RPMI7951 (cell line): ENCODE measurements at regions not wholly inside any gene's neighbourhood (a gene's known extent, or its start where the extent isn't known, plus 50 kb on each side); places are given as distances from the start of the nearest gene placed in this dataset.

Source experiments
- DNase-seq: peaks from one replicate; pipeline ENCODE4 v3.0.0-alpha.2; 2012; ENCODE audit warnings: low read depth

GRCh38 chr18:43482136-43482535 lies 204.8 kb upstream of the SYT4 start:
- no peak for DNase-seq

GRCh38 chr18:43482600-43482999 lies 205.3 kb upstream of the SYT4 start:
- DNase-seq: no peak

- DNase-seq: no peak
Measured at GRCh38 chr18:43484710-43485109, 207.4 kb upstream of the SYT4 start.

- no peak for DNase-seq
Measured at GRCh38 chr18:43485545-43485963, 208.3 kb upstream of the SYT4 start.

GRCh38 chr18:43486462-43486861 lies 209.2 kb upstream of the SYT4 start:
- no peak for DNase-seq

GRCh38 chr18:43501099-43501498 lies 223.8 kb upstream of the SYT4 start:
- no peak for DNase-seq

GRCh38 chr18:43506935-43507334 lies 229.6 kb upstream of the SYT4 start:
- no peak for DNase-seq

GRCh38 chr18:43507842-43508481 lies 230.7 kb upstream of the SYT4 start:
- DNase-seq: no peak

- DNase-seq: no peak
Measured at GRCh38 chr18:43514747-43515146, 237.5 kb upstream of the SYT4 start.

GRCh38 chr18:43515481-43515880 lies 238.2 kb upstream of the SYT4 start:
- DNase-seq: no peak

- DNase-seq: no peak
Measured at GRCh38 chr18:43524260-43524659, 247.0 kb upstream of the SYT4 start.

GRCh38 chr18:43525169-43525568 lies 247.9 kb upstream of the SYT4 start:
- no peak for DNase-seq

GRCh38 chr18:43526426-43527145 lies 249.3 kb upstream of the SYT4 start:
- no peak for DNase-seq

- DNase-seq: no peak
Measured at GRCh38 chr18:43531438-43531837, 254.1 kb upstream of the SYT4 start.

- DNase-seq: no peak
Measured at GRCh38 chr18:43533371-43533770, 256.1 kb upstream of the SYT4 start.

- DNase-seq: no peak
Measured at GRCh38 chr18:43534511-43534910, 257.2 kb upstream of the SYT4 start.

GRCh38 chr18:43539862-43540261 lies 262.6 kb upstream of the SYT4 start:
- DNase-seq: no peak

- no peak for DNase-seq
Measured at GRCh38 chr18:43542016-43542415, 264.7 kb upstream of the SYT4 start.

- no peak for DNase-seq
Measured at GRCh38 chr18:43543236-43543635, 265.9 kb upstream of the SYT4 start.

GRCh38 chr18:43547456-43547855 lies 270.2 kb upstream of the SYT4 start:
- DNase-seq: no peak

GRCh38 chr18:43559507-43559906 lies 282.2 kb upstream of the SYT4 start:
- no peak for DNase-seq

GRCh38 chr18:43563780-43564179 lies 286.5 kb upstream of the SYT4 start:
- DNase-seq: peak; percentile 23

- DNase-seq: no peak
Measured at GRCh38 chr18:43570593-43570992, 293.3 kb upstream of the SYT4 start.
